SKM-1 (cell line): ENCODE measurements at regions not wholly inside any gene's neighbourhood (a gene's known extent, or its start where the extent isn't known, plus 50 kb on each side); places are given as distances from the start of the nearest gene placed in this dataset.
A peak's percentile ranks its signal among the peaks of the same experiment; 100 is the strongest.

ENCODE experiments used
- DNase-seq: peaks from one replicate; lab custom pipeline; 2025; ENCODE audit not compliant: unreplicated experiment; lab: John Stamatoyannopoulos, UW

DNA sequence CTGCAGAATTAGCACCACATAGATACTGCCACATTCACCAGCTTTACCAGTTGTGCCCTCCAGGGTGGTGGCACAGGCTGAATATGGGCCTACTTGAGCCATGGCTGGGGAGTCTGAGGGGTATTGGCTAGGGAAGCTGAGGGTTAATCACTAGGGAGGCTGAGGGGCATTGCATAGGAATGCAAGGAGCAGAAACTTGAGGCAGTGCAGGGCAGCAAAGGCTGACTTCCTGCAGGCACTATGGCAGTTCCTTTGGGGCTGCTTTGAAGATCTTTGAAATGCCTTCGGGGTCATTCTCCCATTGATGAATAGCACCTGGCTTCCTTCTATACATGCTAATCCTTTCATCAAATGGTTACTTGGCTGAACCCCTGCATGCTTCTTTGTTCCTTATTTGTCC is 171.5 kb downstream of the RCN1 start:
- no peak for DNase-seq

DNA sequence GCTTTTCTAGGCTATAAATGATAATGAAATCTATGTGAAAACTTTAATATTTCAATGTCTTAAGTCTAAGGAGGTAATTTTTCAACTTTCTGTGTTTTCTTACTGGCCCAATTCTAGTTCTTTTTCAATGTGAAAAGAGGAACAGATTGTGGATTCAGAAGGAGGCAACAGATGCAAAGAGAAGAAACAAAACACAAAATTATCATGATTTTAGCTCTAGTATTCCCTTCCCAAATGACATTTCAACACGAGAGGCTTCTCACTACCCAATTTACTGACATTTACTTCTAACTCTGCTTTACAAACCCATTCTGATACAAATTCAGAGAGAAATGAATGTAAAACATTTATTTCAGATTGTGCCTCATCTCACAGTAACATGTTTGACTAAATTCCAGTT is 169.4 kb downstream of the WT1 start:
- DNase-seq: no peak

DNA sequence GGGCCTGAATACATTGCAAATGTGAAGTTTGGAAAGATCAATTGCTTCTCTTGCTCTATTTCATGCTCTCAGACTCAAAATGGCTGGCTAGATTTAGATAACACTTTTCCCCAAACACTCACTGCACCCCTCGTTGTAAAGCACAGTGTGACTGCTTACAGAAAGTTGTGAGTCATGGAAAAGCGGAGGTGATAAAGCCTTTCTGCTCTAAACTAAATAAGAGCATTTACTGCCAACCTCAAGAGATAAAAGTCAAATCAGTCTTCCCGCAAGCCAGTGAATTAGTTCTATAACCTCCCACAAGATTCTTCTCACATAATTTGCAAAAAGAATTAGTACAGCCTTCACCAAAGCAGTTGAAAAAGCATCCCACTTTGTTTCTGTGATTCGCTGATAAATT is 168.7 kb downstream of the WT1 start:
- DNase-seq: no peak

DNA sequence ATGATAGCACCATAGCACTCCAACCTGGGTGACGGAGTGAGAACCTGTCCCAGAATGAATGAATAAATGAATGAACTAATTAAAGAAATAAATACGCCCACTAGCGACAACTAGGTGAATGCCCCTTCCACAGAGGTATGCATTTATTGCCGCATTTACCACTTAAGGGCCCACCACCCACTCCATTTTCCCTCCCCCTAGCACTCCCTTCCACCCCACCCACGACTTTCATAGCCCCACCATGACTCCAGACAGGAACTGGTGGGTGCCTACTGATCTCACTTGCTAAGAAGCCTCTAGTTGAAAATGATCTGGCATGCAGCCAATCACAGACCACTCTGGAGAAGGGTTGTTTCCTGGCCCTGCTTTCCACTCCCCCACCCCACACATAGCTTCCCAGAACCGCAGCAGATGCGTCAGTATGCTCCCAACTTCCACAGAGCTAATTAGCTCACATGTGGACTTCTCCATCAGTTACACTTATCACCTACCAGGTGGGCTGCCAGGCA is 167.6 kb downstream of the WT1 start:
- DNase-seq: no peak

DNA sequence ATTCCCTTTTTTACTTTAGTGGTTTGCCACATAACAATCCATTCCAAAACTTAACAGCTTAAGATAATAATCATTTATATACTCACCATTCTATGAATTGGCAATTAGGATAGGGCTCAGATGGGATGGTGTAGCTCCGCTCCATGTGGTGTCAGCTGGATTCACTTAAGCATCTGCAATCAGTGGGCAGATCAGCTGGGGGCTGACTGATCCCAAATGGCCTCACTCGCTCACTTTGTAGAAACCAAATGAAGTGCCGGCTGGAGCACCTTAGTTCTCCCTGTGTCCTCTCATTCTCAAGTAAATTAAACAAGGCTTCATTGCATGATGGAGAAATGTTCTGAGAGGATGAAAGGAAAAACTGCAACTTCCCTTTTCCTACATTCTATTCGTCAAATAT is 161.4 kb downstream of the WT1 start:
- DNase-seq: no peak

DNA sequence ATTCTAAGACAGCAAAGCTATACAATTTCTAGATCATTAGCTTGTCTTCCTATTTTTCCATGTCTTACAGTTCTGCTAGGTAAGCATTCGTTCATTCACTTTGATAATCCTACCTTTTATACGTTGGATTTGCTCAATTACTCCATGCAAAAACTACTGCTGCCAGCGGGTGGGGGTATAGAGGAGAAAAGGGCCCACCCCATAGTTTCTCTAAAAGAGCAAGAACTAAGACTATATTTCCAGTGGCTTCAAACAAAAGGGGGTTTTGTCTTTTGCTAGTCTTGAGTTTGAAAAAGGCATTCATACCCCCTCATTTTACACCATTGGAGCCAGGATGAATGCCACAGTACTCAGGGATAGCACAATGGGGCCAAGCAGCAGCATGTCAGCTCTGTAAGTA is 155.7 kb downstream of the WT1 start:
- DNase-seq: no peak

DNA sequence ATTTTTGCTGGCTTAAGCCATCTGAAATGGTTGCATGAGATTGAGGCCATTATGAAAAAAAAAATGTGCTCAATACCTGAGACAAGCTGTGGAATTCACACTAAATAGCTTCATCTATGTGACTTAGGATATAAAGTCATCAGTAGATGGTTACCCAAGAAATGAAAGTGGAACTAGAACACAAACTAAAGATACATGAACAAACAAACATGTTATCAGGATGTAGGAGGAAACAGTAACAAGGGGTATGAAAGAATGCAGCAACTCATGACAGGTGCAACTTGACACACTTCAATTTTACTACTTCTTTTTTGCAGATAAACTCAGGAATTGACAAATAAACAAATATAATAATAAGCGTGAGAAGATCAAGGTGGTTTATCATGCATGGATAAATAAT is 155.0 kb downstream of the WT1 start:
- DNase-seq: no peak

DNA sequence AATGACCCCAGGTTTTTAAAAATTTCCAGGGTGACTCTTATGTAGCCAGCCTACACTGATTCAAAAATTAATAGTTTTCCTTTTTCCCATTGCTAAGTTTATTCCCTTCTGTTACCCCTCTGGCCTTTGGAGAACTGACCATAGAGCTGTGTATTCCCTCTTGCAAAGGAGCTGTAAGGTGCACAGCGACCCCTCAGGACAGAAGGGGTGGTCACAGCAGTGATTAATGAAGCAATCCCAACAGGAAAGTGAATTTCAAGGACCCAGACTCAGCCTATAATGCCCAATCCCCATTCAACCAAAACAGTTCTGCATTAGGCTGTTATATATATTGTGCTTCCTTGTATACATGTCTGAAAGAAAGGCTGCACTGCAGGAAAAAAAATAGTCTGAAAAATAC is 147.1 kb downstream of the WT1 start:
- no peak for DNase-seq

DNA sequence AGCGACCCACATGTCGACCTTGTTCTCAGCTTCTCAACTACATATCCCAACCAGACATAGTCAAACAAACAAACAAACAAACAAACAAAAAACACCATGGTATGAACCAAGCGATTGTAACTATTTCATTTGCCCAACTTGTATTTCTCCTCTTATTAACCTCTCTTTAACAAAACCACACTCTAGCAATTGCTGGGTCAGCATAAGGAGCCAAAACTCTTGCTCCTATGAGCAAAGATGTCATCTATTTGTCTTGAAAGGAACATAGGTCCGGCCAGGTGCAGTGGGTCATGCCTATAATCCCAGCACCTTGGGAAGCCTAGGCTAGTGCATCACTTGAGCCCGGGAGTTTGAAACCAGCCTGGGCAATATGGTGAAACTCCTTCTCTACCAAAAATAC is 145.6 kb downstream of the WT1 start:
- DNase-seq: no peak

DNA sequence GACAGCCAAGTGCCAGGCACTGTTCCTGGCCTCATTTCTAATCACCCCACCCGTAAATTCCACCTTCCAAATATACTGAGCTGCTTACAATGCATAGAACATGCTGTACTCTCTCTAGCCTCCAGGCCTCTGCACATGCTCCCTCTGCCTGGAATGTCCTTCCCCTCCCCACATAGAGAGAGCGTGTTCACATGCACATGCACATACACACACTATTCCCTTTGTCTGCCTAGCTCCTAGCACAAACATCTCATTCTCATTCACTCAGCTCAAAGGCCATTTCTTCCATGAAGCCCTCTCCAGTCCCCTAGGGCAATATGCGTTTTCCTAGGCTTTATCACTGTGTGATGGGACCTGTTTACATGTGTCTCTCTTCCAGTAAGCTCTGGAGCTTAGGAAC is 144.6 kb downstream of the WT1 start:
- no peak for DNase-seq

DNA sequence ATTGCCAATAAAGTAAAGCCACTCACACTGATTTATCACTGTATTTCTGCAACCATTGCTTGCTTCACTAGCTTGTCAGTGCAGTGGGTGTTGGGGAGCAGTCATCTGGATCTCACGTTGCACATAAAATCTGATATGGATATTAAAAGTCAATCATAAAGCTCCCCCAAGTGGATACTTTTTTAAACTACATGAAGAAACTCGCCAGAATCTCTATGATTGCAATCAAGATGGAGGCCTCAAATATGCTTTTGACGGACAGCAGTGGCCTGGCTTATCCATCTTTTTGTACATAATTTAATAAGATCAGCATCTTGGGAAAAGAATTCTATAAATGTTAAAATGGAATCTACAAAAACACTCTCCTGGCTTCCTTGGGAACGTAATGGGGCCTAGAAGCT is 137.7 kb downstream of the WT1 start:
- no peak for DNase-seq

DNA sequence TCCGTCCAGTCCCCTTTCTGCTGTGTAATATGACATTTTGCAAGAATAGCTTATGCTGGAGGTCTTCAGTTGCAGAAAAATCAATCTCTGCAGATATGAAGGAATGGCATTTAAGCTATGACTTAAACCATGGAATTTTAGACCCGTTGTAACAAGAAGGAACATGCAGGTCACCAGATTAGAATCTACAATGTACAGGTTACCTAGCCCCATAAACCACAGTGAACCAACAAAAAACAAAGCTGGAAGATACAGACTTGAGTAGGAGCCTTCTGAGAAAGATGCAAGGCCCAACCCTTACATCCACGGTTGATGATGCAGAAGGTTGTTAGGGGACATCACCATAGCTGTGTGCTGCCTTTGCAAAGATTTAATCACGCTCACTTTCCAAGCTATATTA is 132.5 kb downstream of the WT1 start:
- no peak for DNase-seq

DNA sequence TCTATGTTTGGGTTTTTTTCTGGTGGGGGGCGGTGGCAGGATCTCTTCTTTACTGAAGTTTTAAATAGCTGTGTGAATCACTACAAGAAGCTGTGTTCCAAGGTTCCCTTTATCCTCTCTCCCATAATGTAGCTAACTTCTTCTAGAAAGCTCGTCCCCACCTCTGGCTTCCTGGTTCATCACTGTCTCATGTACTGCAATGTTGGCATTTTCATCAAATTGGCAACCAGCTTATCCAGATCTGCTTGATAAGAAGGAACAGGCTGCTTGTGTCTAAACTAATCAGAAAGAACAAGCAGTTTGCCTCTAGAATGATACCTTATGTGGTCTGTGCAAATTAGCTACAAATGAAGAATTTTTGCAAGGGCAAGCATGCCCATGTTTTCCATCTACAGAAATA is 130.8 kb downstream of the WT1 start:
- DNase-seq: no peak

DNA sequence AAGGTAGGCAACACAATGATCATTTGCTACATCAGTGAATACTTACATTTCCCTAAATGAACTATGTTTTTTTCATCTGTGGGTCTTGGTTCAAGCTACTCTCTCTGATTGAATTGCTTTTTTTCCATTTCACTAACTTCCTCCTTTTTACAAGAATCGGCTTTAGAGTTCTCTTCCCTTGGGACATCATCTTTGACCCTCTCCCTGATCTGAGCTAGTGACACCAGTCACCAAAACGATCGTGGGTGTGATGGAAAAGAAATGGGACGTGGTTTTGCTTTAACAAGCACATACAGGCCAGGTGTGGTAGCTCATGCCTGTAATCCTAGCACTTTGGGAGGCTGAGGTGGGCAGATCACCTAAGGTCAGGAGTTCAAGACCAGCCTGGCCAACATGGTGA is 129.9 kb downstream of the WT1 start:
- DNase-seq: no peak

DNA sequence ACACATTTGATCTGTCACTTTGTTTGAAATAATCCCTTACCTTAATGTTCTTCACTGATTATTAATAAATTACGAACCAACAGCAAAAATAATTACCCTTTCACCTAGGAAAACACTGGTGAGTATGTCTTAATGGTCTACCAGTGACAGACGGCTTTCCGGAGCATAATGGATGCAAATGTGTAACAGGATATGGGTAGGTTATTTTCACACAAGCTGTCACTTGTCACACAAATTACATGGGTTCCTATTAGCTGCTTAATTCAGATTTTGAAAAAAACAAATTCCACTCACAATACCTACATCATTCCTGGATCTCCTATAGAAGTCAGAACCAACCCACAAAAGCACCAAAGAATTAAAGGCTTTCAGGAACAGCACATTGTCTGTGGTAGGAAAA is 127.9 kb downstream of the WT1 start:
- DNase-seq: no peak

DNA sequence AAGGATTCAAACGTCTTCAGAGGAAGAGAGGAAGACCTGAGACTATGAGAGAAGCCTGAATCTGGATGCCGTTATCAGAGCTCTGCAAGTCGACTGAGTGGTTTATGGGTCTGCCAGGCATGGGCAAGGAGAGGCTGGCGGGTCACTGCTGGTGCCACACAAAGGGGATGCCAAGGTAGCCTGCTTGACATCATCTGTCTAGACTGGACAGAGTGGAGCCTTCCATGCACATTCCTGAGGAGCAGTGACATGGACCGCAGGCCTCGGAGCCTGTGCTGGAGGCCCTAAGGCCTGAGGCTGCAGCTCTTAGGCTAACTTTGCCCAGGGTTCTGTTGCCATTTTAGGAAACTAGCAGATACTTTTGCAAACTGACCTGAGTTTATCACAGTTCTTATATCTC is 127.4 kb downstream of the WT1 start:
- DNase-seq: no peak

DNA sequence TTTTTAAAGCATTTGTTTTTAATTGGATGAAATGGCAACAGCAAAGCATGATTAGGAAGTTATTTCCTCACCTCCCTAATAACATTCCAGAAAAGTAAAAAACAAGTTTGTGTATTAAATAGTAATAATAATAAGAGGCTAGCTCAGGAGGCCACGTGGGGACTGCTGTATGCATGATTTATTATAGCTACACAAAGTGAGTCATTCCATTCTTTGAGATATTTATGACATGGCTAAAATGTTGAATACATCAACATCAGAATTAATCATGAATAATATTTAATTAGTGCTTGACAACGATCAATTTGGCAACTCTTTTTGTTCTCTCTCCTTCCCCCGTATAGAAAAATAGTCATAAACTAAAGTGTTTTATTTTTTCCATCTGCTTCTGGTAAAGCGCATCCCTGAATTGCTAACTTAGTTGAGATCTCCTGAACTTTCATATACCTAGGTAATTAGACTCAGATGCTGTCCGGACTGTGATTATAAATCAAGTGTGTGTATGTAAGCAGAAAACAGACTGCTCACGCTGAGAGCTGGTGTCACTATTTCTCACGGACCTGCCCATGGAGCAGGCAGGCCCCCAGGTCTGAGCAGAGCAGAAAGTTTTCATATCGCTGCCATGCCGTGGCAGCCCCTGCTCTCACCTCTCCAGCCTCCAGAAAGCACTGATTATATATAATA is 125.7 kb downstream of the WT1 start:
- DNase-seq: no peak

DNA sequence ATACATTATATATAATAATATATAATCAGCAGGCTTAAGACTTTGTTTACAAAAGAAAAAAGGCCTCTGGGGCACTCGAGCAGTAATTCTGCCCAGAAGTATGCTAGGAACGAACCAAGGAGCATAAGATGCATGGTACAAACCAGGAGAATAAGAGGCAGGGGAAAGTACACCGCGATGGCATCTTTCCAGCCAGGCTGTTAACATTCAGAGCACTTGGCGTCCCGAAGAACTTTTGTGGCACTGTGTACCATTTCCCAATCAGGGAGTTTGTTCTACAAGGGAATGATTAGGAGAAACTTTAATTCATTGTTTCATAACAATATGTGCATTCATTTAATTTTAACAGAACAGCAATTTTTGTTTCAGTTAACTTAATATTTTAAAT is 125.1 kb downstream of the WT1 start:
- DNase-seq: no peak

DNA sequence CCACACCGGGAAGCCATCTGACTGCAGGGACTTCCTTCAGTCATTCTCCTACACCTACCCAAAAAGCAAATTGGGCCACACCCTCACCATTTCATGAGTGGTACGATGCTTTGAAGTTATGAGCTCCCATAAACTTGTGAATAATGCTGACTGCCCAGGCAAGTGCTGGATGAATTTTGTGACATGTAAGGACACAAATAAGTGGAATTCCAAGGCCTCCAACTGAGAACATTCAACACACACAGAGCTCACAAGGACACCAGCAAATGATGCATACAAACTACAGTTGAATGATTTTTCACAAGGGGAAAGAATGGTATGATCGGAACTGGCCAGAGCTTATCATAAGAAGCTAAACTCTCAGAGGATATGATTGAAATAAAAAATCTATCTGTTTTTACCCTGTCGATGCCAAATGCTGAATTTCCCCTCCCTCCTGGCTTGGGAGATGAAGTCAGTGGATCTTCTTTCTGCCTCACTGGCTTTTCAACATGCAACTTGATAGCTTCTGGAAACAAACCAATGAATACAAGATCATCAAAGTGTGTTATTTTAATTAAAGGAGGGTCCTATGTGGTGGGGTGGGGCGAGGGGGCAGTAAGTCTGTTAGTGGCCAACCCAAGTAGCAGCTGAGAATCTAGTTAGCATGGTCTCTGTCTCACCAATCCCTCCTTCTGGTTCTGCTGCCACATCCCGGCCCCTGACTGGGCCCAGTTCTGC is 123.8 kb downstream of the WT1 start:
- DNase-seq: no peak

DNA sequence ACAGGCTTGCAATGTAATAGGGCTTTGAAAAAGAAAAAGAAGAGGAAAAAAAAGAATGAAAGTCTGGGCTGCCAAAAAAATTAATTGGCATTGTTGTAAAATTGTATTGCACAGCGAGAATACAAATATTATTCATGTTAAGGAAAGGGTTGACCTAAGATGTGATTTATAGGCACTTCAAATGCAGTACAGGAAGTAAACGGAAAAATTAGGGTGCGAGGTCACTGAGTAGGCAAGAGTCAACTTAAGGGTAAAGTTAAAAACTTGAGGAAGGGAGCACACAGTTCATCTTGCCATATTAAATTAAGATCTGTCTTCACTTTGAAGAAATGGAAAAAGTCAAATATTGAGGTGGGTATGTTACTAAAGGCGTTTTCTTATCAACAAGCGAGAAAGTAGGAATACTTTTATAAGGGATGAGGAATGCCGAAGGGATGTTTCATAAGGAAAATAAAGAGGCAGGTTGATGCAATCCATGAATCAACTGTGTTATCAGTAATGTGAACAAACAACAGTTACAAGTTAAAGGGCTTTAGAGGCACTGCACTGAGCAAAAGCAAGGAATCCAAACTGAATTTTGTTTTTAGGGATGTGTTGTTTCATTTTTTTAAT is 123.0 kb downstream of the WT1 start:
- no peak for DNase-seq

DNA sequence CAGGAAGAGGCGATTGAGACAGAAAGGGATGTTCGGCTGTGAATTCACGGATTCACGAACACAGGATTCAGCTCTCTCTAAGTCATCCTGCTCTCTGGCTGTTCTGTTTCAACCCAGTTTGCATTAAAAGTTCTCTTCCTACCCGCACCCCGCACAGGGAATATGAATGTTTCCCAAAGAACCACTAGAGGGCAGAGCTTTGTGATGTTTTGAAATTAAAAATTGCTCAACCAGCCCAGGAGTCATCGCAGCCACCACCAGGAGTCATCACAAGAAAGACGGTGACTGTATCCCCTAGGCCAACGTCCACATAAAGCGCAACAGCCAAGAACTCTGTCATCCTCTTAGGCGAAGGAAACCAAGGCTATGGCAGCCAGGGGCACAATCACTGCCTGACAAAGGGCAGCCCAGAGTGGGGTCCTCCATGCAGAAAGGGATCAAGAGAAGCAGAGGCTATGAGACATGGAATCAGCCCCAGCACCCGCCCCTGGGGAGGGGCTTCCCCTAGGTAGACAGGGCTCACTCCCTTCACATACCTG is 122.4 kb downstream of the WT1 start:
- DNase-seq: peak; percentile 85

DNA sequence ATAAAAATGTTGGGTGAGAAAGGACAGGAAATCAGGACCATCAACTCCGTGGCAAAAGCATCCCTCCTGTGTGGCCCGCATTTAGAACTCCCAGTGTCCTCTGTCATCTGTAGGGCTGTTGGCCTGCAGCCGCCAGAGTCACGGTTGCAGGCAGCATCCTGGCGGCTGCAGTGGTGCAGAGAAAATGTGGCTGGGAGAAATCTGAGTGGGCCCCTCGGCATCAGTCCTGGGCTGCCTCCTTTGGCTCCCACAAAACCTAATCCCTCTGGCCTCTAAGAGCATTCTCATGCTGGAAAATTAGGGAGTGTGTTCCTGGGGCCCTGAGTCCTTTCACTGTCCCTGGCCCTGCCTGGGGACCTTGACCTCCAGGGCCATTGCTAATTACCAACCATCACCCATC is 121.9 kb downstream of the WT1 start:
- DNase-seq: no peak
